DND-41 (cell line): ENCODE measurements at regions not wholly inside any gene's neighbourhood (a gene's known extent, or its start where the extent isn't known, plus 50 kb on each side); places are given as distances from the start of the nearest gene placed in this dataset.

Experiments
- ATAC-seq: fragments of 200-7000 bp; cut with Tn5 transposase; 3 replicates; pipeline ENCODE4 v1.9.1; 2021; ENCODE audit warnings: low read depth; ENCODE audit not compliant: insufficient read depth
- DNase-seq: peaks from one replicate; pipeline ENCODE4 v3.0.0-alpha.2; 2020
- H2AFZ ChIP-seq: 2 replicates; pipeline ENCODE4 v1.6.0; 2012; ENCODE audit warnings: low read depth, low read length
- H3K27ac ChIP-seq: 2 replicates; pipeline ENCODE4 v1.5.1; 2012; ENCODE audit warnings: low read length, inconsistent platforms
- H3K27me3 ChIP-seq: fragments of 200-600 bp; sonication (generic); 2 replicates; pipeline ENCODE4 v1.6.0; 2012; ENCODE audit warnings: low read length, mild to moderate bottlenecking, inconsistent platforms; ENCODE audit not compliant: insufficient read depth, poor library complexity
- H3K36me3 ChIP-seq: 2 replicates; pipeline ENCODE4 v1.5.1; 2012; ENCODE audit warnings: low read length, inconsistent platforms; ENCODE audit not compliant: insufficient read depth
- H3K4me1 ChIP-seq: 2 replicates; pipeline ENCODE4 v1.5.1; 2012; ENCODE audit warnings: mild to moderate bottlenecking, low read length; ENCODE audit not compliant: insufficient read depth
- H3K4me2 ChIP-seq: 2 replicates; pipeline ENCODE4 v1.6.0; 2012; ENCODE audit warnings: mild to moderate bottlenecking, moderate library complexity, low read length, inconsistent platforms; ENCODE audit not compliant: insufficient read depth
- H3K4me3 ChIP-seq, 2 experiments: fragments of 200-600 bp in 1 of 2; shearing (Covaris generic) in 1 of 2; 2 replicates each; pipeline ENCODE4 v1.5.1; 2012 to 2016; ENCODE audit warnings: inconsistent platforms in 2 of 2, low read length in 2 of 2, mild to moderate bottlenecking in 2 of 2, low read depth in 1 of 2, moderate library complexity in 1 of 2
- H3K79me2 ChIP-seq: 2 replicates; pipeline ENCODE4 v1.6.0; 2012; ENCODE audit warnings: low read length, inconsistent platforms; ENCODE audit not compliant: insufficient read depth
- H3K9ac ChIP-seq: 2 replicates; pipeline ENCODE4 v1.6.0; 2012; ENCODE audit warnings: low read depth, mild to moderate bottlenecking, inconsistent platforms, low read length, moderate library complexity
- H3K9me3 ChIP-seq: 2 replicates; pipeline ENCODE4 v1.5.1; 2012; ENCODE audit warnings: low read length, moderate library complexity, mild to moderate bottlenecking, inconsistent platforms; ENCODE audit not compliant: insufficient read depth, severe bottlenecking
- H4K20me1 ChIP-seq: 2 replicates; pipeline ENCODE4 v1.6.0; 2012; ENCODE audit warnings: low read length; ENCODE audit not compliant: insufficient read depth
- CTCF ChIP-seq: IDR thresholded peaks from 2 replicates; pipeline ENCODE4 v1.5.1; 2012; ENCODE audit warnings: borderline replicate concordance, low read length, moderate library complexity, mild to moderate bottlenecking; ENCODE audit not compliant: poor library complexity, severe bottlenecking; ENCODE audit errors: extremely low read depth
- EZH2 ChIP-seq: IDR thresholded peaks from 3 replicates; pipeline ENCODE4 v1.6.1; 2012; ENCODE audit warnings: borderline replicate concordance, low read depth, mild to moderate bottlenecking, moderate library complexity, low read length, inconsistent platforms; ENCODE audit not compliant: severe bottlenecking

- Histone ChIP-seq H3K27me3 (no peaks in the 10 kb centered on the region), H3K9ac (no peak overlapping the region), H3K79me2 (no peaks in the 10 kb centered on the region), H4K20me1 (no peaks in the 10 kb centered on the region), H3K9me3 (peaks cover 3% of the 10 kb centered on the region), H3K4me3 (no peak overlapping the region), H2AFZ (no peak overlapping the region), H3K27ac (no peak overlapping the region), H3K4me2 (no peak overlapping the region), H3K36me3 (no peaks in the 10 kb centered on the region), H3K4me1 (no peaks in the 10 kb centered on the region)
- no peak for TF ChIP-seq EZH2
- no peak for TF ChIP-seq CTCF
- ATAC-seq (no peak), DNase-seq (no peak)
These were observed 153.4 kb upstream of the MAP1B start for GRCh38 chr5:71953866-71954265.

- Histone ChIP-seq H3K27me3 (no peaks in the 10 kb centered on the region), H3K36me3 (no peaks in the 10 kb centered on the region), H3K9ac (no peak overlapping the region), H2AFZ (no peak overlapping the region), H3K9me3 (no peaks in the 10 kb centered on the region), H3K79me2 (no peaks in the 10 kb centered on the region), H3K4me2 (no peak overlapping the region), H3K27ac (no peak overlapping the region), H4K20me1 (no peaks in the 10 kb centered on the region), H3K4me1 (no peaks in the 10 kb centered on the region), H3K4me3 (no peak overlapping the region)
- DNase-seq (no peak), ATAC-seq (no peak)
- no peak for TF ChIP-seq CTCF
- TF ChIP-seq EZH2: no peak
These were observed 152.9 kb upstream of the MAP1B start for GRCh38 chr5:71954329-71954728.

GRCh38 chr5:71955723-71956122 is 151.6 kb upstream of the MAP1B start:
- H3K4me1 ChIP-seq: no peaks in the 10 kb centered on the region
- no peaks in the 10 kb centered on the region for H3K9me3 ChIP-seq
- DNase-seq: no peak
- no peak for ATAC-seq
- no peaks in the 10 kb centered on the region for H4K20me1 ChIP-seq
- H2AFZ ChIP-seq: no peak overlapping the region
- no peaks in the 10 kb centered on the region for H3K36me3 ChIP-seq
- no peaks in the 10 kb centered on the region for H3K79me2 ChIP-seq
- H3K9ac ChIP-seq: no peak overlapping the region
- no peak overlapping the region for H3K4me3 ChIP-seq
- H3K4me2 ChIP-seq: no peak overlapping the region
- no peak overlapping the region for H3K27ac ChIP-seq
- no peaks in the 10 kb centered on the region for H3K27me3 ChIP-seq
- TF ChIP-seq EZH2 (no peak), CTCF (no peak)
